Stimulated activated CD8-positive, alpha-beta memory T cell treated with anti-CD3 and anti-CD28 coated beads, Interleukin-4, amount 100 ng/mL, for 1 hour (primary cell): ENCODE measurements at regions not wholly inside any gene's neighbourhood (a gene's known extent, or its start where the extent isn't known, plus 50 kb on each side); places are given as distances from the start of the nearest gene placed in this dataset.
"Not testable (repeated sequence)": the region's sequence is repeated elsewhere in the genome, so short reads cannot be mapped to it uniquely, and the experiment has no call there.

Experiments
- DNase-seq, 2 donors: peaks; one replicate each; pipeline ENCODE4 v3.0.0-alpha.2; 2020; ENCODE audit warnings: low read depth in 2 of 2, low spot score in 1 of 2

GRCh38 chr11:15651816-15652215 lies 537.1 kb downstream of the INSC start:
- no peak for DNase-seq

- no peak for DNase-seq
Measured at GRCh38 chr11:15653191-15653710, 538.5 kb downstream of the INSC start.

GRCh38 chr11:15654451-15654850 lies 539.7 kb downstream of the INSC start:
- no peak for DNase-seq

- no peak for DNase-seq
Measured at GRCh38 chr11:15655552-15655951, 540.8 kb downstream of the INSC start.

GRCh38 chr11:15657264-15657663 lies 542.5 kb downstream of the INSC start:
- no peak for DNase-seq

GRCh38 chr11:15660496-15660895 lies 545.8 kb downstream of the INSC start:
- DNase-seq: no peak

GRCh38 chr11:15662285-15662684 lies 547.6 kb downstream of the INSC start:
- no peak for DNase-seq

- DNase-seq: no peak
Measured at GRCh38 chr11:15663777-15664218, 549.1 kb downstream of the INSC start.

- no peak for DNase-seq
Measured at GRCh38 chr11:15665368-15665871, 550.7 kb downstream of the INSC start.

GRCh38 chr11:15667127-15667725 lies 552.5 kb downstream of the INSC start:
- DNase-seq: no peak

- DNase-seq: no peak
Measured at GRCh38 chr11:15668718-15669117, 554.0 kb downstream of the INSC start.

GRCh38 chr11:15670520-15671070 lies 555.9 kb downstream of the INSC start:
- no peak for DNase-seq

- DNase-seq: no peak
Measured at GRCh38 chr11:15671216-15671615, 556.5 kb downstream of the INSC start.

- DNase-seq: no peak
Measured at GRCh38 chr11:15672825-15673224, 558.1 kb downstream of the INSC start.

- DNase-seq: no peak
Measured at GRCh38 chr11:15673408-15673831, 558.7 kb downstream of the INSC start.

- no peak for DNase-seq
Measured at GRCh38 chr11:15674756-15675155, 560.0 kb downstream of the INSC start.

GRCh38 chr11:15675683-15676082 lies 561.0 kb downstream of the INSC start:
- DNase-seq: no peak

- DNase-seq: no peak
Measured at GRCh38 chr11:15677181-15677580, 562.5 kb downstream of the INSC start.

- no peak for DNase-seq
Measured at GRCh38 chr11:15683528-15683927, 568.8 kb downstream of the INSC start.

GRCh38 chr11:15685306-15685705 lies 570.6 kb downstream of the INSC start:
- DNase-seq: no peak

GRCh38 chr11:15686259-15686658 lies 571.5 kb downstream of the INSC start:
- not testable (repeated sequence) for DNase-seq

GRCh38 chr11:15687342-15687741 lies 572.6 kb downstream of the INSC start:
- no peak for DNase-seq

GRCh38 chr11:15688351-15688792 lies 573.6 kb downstream of the INSC start:
- DNase-seq: no peak
